ENCODE measurements at regions not wholly inside any gene's neighbourhood (a gene's known extent, or its start where the extent isn't known, plus 50 kb on each side); places are given as distances from the start of the nearest gene placed in this dataset.

DNA sequence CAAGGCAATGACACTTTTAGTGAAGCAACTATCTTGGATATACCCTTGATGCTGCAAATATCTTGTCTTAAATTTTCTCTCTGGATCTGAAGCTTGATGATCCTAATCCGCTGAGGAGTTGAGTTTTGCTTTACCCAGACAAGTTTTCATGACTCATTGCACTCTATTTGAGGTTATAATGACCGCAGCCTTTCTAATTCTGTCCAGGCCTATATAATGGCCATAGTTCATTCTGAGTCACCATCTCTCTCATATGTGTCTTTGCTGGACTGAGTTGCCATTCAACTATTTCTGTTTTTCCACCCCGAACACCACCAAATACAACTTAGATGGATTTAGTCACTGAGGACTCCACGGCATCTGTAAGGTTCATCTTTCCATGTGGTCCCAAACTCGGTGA is 802.1 kb upstream of the FAM98A start:
- TF ChIP-seq, protein P1, sequence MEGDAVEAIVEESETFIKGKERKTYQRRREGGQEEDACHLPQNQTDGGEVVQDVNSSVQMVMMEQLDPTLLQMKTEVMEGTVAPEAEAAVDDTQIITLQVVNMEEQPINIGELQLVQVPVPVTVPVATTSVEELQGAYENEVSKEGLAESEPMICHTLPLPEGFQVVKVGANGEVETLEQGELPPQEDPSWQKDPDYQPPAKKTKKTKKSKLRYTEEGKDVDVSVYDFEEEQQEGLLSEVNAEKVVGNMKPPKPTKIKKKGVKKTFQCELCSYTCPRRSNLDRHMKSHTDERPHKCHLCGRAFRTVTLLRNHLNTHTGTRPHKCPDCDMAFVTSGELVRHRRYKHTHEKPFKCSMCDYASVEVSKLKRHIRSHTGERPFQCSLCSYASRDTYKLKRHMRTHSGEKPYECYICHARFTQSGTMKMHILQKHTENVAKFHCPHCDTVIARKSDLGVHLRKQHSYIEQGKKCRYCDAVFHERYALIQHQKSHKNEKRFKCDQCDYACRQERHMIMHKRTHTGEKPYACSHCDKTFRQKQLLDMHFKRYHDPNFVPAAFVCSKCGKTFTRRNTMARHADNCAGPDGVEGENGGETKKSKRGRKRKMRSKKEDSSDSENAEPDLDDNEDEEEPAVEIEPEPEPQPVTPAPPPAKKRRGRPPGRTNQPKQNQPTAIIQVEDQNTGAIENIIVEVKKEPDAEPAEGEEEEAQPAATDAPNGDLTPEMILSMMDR (IDR thresholded peaks at IDR 0.05), result no peak
- no peak for TF ChIP-seq POLR2A (IDR thresholded peaks at IDR 0.05)

Data from right lobe of liver (tissue), 4 donors.